Neural progenitor cell (in vitro differentiated cells): ENCODE measurements at regions not wholly inside any gene's neighbourhood (a gene's known extent, or its start where the extent isn't known, plus 50 kb on each side); places are given as distances from the start of the nearest gene placed in this dataset.
A peak's percentile ranks its signal among the peaks of the same experiment; 100 is the strongest.

Experiments
- DNase-seq: peaks from one replicate; pipeline ENCODE4 v3.0.0-alpha.2; 2016; ENCODE audit warnings: low spot score
- H2AFZ ChIP-seq: fragments of 200-600 bp; sonication (generic); replicated peaks from 2 replicates; pipeline ENCODE4 v1.6.1; 2016; ENCODE audit warnings: antibody characterized with exemption
- H3F3A ChIP-seq: fragments of 200-600 bp; sonication (generic); 2 replicates; pipeline ENCODE4 v1.6.1; 2016; ENCODE audit warnings: antibody characterized with exemption, low read depth
- H3K27ac ChIP-seq: fragments of 200-600 bp; sonication (generic); 2 replicates; pipeline ENCODE4 v1.5.1; 2016; ENCODE audit warnings: mild to moderate bottlenecking
- H3K27me3 ChIP-seq: fragments of 200-600 bp; sonication (generic); 2 replicates; pipeline ENCODE4 v1.6.1; 2016; ENCODE audit warnings: mild to moderate bottlenecking, moderate library complexity
- H3K36me3 ChIP-seq: fragments of 200-600 bp; sonication (generic); 2 replicates; pipeline ENCODE4 v1.5.1; 2016
- H3K4me1 ChIP-seq: fragments of 200-600 bp; sonication (generic); 2 replicates; pipeline ENCODE4 v1.6.1; 2016; ENCODE audit warnings: mixed run types
- H3K4me2 ChIP-seq: fragments of 200-600 bp; sonication (generic); 2 replicates; pipeline ENCODE4 v1.6.1; 2016
- H3K4me3 ChIP-seq: fragments of 200-600 bp; sonication (generic); 2 replicates; pipeline ENCODE4 v1.5.1; 2016
- H3K79me2 ChIP-seq: fragments of 200-600 bp; sonication (generic); 2 replicates; pipeline ENCODE4 v1.6.1; 2016; ENCODE audit warnings: low read depth
- H3K9ac ChIP-seq: fragments of 200-600 bp; sonication (generic); 2 replicates; pipeline ENCODE4 v1.6.1; 2016
- H3K9me3 ChIP-seq: fragments of 200-600 bp; sonication (generic); 2 replicates; pipeline ENCODE4 v1.5.1; 2016; ENCODE audit warnings: low read depth
- H4K20me1 ChIP-seq: fragments of 200-600 bp; sonication (generic); 2 replicates; pipeline ENCODE4 v1.6.1; 2016; ENCODE audit warnings: low read depth
- H3K27ac Mint-ChIP-seq: 3 replicates; pipeline ENCODE4 v1.8.0; 2021; ENCODE audit warnings: mixed read lengths
- H3K27me3 Mint-ChIP-seq: 2 replicates; pipeline ENCODE4 v1.8.0; 2022; ENCODE audit warnings: low read depth, mild to moderate bottlenecking, inconsistent platforms, moderate library complexity, mixed read lengths; ENCODE audit not compliant: insufficient read depth
- H3K36me3 Mint-ChIP-seq: 3 replicates; pipeline ENCODE4 v1.8.0; 2021; ENCODE audit warnings: mixed read lengths
- H3K4me1 Mint-ChIP-seq: 3 replicates; pipeline ENCODE4 v1.8.0; 2021; ENCODE audit warnings: mixed read lengths
- H3K4me3 Mint-ChIP-seq: 3 replicates; pipeline ENCODE4 v1.8.0; 2021; ENCODE audit warnings: mild to moderate bottlenecking, moderate library complexity, mixed read lengths
- H3K9me3 Mint-ChIP-seq: 3 replicates; pipeline ENCODE4 v1.8.0; 2020; ENCODE audit warnings: mixed read lengths
- EZH2 ChIP-seq: fragments of 200-600 bp; sonication (generic); IDR thresholded peaks from 2 replicates; pipeline ENCODE4 v1.6.1; 2017; ENCODE audit warnings: antibody characterized with exemption, mild to moderate bottlenecking, moderate library complexity
- EZH2phosphoT487 ChIP-seq: fragments of 200-600 bp; sonication (generic); IDR thresholded peaks from 2 replicates; pipeline ENCODE4 v1.6.1; 2017; ENCODE audit warnings: antibody characterized with exemption
- TF ChIP-seq, protein P1 (sequence below): fragments of 200-600 bp; sonication (generic); IDR thresholded peaks from 2 replicates; pipeline ENCODE4 v1.5.1; 2017; ENCODE audit warnings: antibody characterized with exemption, mild to moderate bottlenecking

DNA sequence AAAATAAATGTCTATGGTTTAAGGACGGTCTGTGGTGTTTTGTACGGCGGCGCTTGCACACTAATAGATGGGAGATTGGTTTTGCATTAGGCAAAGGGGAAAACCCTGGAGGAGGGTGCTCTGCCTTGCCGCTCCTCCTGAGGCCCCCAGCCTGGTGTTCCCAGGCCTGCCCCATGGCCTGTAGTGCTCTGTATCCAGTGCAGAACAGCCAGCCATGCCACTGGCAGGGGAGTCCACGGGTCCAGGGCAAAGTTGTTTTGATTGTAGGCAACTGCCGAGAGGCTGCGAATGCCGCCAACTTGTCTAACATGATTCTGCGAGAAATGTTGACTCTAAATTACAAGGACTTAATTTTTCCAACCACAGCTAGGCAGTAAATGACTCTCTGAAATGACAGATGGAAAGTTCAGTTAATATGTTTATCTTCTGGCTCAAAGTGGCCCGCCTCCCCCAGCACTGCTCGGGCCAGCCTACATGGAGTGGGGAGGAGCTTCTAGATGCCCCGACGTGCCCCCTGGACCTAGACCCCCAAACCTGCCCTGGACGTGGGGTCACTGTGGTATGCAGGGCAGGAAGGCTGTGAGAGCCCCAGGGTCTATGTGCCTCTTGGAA, 104.6 kb upstream of the GDF10 start:
- Mint-ChIP-seq H3K9me3 (peaks cover 2% of the 10 kb centered on the region), H3K4me3 (no peak overlapping the region), H3K27me3 (peaks cover 3% of the 10 kb centered on the region), H3K36me3 (no peaks in the 10 kb centered on the region), H3K4me1 (peaks cover 12% of the 10 kb centered on the region), H3K27ac (peak overlapping the region; percentile 15)
- Histone ChIP-seq H3K27ac (no peak overlapping the region), H3K9ac (no peak overlapping the region), H3K4me1 (no peaks in the 10 kb centered on the region), H3K27me3 (no peaks in the 10 kb centered on the region), H2AFZ (no peak overlapping the region), H3F3A (no peaks in the 10 kb centered on the region), H3K36me3 (no peaks in the 10 kb centered on the region), H3K4me3 (no peak overlapping the region), H3K4me2 (no peak overlapping the region), H4K20me1 (no peaks in the 10 kb centered on the region), H3K9me3 (no peaks in the 10 kb centered on the region), H3K79me2 (no peaks in the 10 kb centered on the region)
- DNase-seq: no peak
- TF ChIP-seq EZH2phosphoT487: no peak
- TF ChIP-seq, protein P1, sequence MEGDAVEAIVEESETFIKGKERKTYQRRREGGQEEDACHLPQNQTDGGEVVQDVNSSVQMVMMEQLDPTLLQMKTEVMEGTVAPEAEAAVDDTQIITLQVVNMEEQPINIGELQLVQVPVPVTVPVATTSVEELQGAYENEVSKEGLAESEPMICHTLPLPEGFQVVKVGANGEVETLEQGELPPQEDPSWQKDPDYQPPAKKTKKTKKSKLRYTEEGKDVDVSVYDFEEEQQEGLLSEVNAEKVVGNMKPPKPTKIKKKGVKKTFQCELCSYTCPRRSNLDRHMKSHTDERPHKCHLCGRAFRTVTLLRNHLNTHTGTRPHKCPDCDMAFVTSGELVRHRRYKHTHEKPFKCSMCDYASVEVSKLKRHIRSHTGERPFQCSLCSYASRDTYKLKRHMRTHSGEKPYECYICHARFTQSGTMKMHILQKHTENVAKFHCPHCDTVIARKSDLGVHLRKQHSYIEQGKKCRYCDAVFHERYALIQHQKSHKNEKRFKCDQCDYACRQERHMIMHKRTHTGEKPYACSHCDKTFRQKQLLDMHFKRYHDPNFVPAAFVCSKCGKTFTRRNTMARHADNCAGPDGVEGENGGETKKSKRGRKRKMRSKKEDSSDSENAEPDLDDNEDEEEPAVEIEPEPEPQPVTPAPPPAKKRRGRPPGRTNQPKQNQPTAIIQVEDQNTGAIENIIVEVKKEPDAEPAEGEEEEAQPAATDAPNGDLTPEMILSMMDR: no peak

DNA sequence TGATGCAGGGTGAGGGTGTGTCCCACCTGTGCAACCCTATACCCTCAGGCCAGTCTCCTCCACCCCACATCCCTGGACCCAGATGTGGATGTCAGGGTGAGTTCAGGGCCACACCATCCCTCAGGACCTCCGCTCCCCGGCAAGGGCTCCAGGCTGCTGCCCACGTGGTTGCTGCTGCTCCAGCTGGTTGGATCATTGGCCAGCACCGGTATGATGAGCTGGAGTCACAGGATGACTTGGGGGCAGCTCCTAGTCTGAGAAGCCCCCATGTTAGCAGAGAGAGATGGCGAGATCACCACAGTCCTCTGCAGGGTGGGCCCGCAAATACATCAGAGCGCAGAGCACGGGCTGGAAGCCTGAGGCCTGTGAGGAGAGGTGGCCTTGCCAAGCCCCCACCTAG, 103.3 kb upstream of the GDF10 start:
- no peaks in the 10 kb centered on the region for H3K79me2 ChIP-seq
- peaks cover 3% of the 10 kb centered on the region for H3K27me3 Mint-ChIP-seq

DNA sequence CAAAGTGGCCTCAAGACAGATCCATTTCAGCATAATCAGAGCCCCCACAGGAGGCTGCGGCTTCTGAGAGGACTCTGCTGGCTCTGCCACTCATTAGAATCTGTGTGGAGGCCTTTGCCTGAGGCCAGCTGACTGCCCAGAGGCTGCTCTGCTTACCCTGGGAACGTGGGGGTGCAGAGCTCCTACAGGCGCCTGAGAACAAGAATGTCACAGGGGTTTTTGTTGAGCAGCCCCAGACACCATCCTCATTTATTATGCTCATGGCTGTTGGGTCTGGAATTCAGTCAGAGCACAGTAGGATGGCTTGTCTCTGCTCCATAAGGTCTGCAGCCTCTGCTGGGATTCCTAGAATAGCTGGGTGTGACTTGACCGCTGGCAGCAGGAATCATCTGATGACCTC, 101.8 kb upstream of the GDF10 start:
- peaks cover 2% of the 10 kb centered on the region for H3K9me3 Mint-ChIP-seq
- no peak overlapping the region for H3K4me3 Mint-ChIP-seq
- Histone ChIP-seq H3K36me3 (no peaks in the 10 kb centered on the region), H3K27me3 (no peaks in the 10 kb centered on the region), H2AFZ (no peak overlapping the region), H3K9me3 (no peaks in the 10 kb centered on the region), H4K20me1 (no peaks in the 10 kb centered on the region), H3K4me1 (no peaks in the 10 kb centered on the region), H3K4me2 (no peak overlapping the region), H3K4me3 (no peak overlapping the region), H3K79me2 (no peaks in the 10 kb centered on the region), H3K27ac (no peak overlapping the region), H3F3A (no peaks in the 10 kb centered on the region), H3K9ac (no peak overlapping the region)
- no peaks in the 10 kb centered on the region for H3K36me3 Mint-ChIP-seq
- TF ChIP-seq, protein P1: no peak
- TF ChIP-seq EZH2: no peak
- TF ChIP-seq EZH2phosphoT487: no peak
- no peak overlapping the region for H3K27ac Mint-ChIP-seq
- H3K27me3 Mint-ChIP-seq: peaks cover 2% of the 10 kb centered on the region
- peaks cover 8% of the 10 kb centered on the region for H3K4me1 Mint-ChIP-seq
- DNase-seq: no peak

More for the DNA sequence above, 103.3 kb upstream of the GDF10 start:
- Histone ChIP-seq H3F3A (no peaks in the 10 kb centered on the region), H3K9ac (no peak overlapping the region), H3K27ac (no peak overlapping the region), H3K36me3 (no peaks in the 10 kb centered on the region), H4K20me1 (no peaks in the 10 kb centered on the region), H3K9me3 (no peaks in the 10 kb centered on the region), H3K4me2 (no peak overlapping the region), H3K4me3 (no peak overlapping the region), H3K4me1 (no peaks in the 10 kb centered on the region), H3K27me3 (no peaks in the 10 kb centered on the region), H2AFZ (no peak overlapping the region)
- Mint-ChIP-seq H3K4me1 (peaks cover 12% of the 10 kb centered on the region), H3K4me3 (no peak overlapping the region), H3K27ac (peak overlapping the region; percentile 51), H3K9me3 (peaks cover 2% of the 10 kb centered on the region), H3K36me3 (no peaks in the 10 kb centered on the region)
- DNase-seq: no peak
- no peak for TF ChIP-seq EZH2
- no peak for TF ChIP-seq EZH2phosphoT487
- TF ChIP-seq, protein P1: no peak
